NCI-H2029 treated with DMSO at 0.1 percent for 48 hours (cell line): ENCODE measurements at regions not wholly inside any gene's neighbourhood (a gene's known extent, or its start where the extent isn't known, plus 50 kb on each side); places are given as distances from the start of the nearest gene placed in this dataset.
"Not testable (repeated sequence)": the region's sequence is repeated elsewhere in the genome, so short reads cannot be mapped to it uniquely, and the experiment has no call there.

Experiments
- DNase-seq: peaks from one replicate; lab custom pipeline; 2025; lab: John Stamatoyannopoulos, UW

DNA sequence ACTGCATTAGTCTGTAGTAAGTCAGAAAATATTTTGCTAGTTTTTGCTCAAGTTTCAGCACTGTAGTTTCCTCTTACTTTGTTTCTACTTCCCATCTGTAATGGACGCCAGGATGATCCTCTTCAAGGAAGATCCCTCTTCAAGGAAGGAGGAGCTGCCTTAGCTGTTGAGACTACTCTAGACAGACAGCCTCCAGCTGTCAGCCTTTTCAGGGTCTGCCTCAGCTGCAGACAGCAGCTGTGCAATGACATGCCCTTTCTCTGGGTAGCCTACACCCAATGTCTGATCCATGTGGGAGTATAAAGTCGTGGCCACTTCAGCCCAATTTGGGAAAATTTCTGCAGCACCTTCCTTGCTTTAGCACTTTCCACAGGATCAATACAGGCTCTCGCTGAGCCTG is 281.0 kb upstream of the MAOA start:
- no peak for DNase-seq

DNA sequence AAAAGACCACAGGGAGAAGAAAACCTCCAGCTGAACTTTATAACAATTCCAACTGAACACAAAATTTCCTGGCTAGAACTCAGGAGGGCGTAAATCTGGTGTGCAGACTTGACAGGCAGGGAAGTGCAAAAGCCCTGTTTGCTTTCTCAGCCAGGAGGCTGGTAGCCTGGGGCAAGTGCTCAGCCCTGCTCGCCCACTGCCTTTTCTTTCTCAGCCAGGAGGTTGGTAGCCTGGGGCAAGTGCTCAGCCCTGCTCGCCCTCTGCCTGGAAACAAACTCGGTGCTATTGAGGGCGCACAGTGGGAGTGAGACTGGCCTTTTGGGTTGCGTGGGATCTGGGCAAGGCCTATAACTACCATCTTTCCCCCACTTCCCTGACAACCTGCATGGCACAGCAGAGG is 275.4 kb upstream of the MAOA start:
- no peak for DNase-seq

DNA sequence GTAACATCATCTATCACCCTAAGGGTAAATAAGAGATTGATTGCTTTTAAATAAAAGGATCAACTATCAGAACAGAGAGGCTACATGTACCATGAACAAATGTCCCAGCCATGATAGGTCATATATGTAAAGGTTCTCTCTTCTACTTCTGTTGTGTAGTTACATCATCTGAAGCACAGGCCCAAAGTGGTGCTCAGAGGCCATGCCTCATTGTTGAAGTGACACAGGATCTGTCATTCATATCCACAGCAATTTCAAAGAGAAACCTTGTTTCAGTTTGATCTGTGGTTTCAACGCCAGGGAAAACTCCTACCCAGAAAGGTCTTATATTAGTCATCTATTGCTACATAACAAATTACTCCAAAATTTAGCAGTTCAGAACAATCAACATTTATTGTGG is 269.2 kb upstream of the MAOA start:
- DNase-seq: no peak

DNA sequence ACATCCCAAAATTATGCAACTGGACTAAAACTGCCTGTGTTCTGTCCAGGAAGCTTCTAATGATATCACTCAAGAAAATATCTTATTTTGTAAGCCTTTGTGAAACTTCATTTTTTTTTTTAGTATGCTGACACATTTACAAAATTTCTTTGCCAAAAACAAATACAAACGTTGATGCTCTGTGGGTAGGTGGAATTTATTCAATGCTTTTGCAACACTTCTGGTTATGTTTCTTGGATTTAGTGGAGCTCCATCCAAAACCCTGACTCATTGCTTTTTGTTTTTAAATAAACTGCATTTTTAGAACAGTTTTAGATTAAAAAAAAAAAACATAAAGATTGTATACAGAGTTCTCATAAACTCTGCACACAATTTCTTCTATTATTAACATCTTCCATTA is 250.9 kb upstream of the MAOA start:
- no peak for DNase-seq

DNA sequence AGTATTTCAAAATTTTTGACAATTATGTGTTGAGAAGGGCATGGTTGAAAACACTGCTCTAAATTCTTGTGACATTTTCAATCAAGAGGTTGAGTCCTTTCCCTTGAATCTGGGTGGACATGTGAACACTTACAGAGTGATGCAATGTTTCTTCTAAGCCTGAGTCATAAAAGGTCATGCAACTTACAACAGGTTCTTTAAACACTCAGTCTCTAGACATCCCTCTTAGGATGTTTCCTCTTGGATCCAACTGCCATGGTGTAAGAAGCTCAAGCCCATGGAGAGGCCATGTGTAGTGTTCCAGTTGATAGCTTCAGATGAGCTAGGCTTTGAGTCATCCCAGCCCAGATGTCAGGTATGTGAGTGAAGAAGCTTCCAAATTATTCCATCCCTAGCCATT is 232.2 kb upstream of the MAOA start:
- DNase-seq: no peak

DNA sequence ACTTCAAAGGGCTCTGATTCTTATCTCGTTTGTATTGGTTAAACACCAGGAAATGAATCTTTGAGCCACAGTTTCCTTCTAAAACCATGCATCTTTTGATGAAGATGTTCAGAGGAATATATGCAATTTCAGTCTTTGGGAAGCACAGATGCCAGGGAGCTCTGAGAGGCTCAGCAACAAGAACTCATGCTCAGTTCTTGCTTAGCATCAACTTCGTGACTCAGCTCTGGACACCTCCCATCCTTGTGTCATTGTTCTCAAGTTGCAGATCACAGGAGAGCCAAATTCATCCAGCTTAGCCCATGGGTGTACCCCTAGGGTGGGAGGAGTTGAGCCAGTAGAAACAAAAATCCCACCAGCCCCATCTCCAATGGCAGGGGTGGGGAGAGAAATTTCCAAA is 219.6 kb upstream of the MAOA start:
- DNase-seq: no peak

DNA sequence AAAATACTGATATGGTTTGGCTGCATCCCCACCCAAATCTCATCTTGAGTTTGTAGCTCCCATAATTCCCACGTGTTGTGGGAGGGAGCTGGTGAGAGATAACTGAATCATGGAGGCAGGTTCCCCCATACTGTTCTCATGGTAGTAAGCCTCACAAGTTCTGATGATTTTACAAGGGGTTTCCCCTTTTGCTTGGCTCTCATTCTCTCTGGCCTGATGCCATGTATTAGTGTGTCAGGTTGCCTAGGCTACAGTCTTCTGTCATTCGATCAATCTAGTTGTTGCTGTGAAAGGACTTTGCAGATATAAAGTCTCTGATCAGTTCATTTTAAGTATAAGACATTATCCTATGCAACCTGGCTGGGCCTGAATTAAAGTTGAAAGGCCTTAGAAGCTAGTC is 209.3 kb upstream of the MAOA start:
- DNase-seq: no peak

DNA sequence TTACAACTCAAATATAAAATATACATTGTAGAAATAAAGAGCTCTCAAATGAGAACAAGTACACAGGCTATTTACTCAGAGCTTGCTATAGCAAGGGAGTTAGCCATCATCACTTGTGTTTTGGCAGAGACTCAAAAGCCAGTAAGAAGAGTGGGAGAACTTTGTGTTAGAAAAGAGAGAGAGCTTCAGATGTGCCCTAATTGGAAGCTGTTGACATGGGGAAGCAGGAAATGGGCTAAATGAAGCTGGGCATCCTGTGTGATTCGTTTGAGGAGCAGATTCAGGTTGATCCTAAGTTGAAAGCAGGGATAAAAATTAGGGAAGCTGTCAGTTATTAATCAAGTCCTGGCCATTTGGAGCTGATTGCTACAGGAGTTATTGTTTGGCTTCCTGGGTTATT is 207.4 kb upstream of the MAOA start:
- DNase-seq: peak; percentile 3

DNA sequence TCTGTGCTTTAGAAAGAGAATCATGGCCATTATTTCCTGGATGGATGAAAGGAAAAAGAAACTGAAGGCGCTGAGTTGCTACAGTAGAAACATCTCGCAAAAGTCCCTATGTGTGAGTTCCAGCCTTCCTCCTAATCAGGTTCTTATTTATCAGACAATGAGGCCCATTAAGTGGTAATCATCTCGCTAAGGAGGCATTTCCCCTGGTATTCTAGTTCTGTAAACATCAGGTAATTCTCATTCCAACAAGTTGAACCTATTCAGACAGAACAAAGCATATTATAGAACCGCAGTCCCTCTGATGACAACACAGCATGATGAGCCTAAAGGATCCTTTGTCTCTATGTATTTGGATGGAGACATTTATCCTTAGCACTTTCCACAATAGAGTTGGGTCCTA is 205.7 kb upstream of the MAOA start:
- DNase-seq: no peak

DNA sequence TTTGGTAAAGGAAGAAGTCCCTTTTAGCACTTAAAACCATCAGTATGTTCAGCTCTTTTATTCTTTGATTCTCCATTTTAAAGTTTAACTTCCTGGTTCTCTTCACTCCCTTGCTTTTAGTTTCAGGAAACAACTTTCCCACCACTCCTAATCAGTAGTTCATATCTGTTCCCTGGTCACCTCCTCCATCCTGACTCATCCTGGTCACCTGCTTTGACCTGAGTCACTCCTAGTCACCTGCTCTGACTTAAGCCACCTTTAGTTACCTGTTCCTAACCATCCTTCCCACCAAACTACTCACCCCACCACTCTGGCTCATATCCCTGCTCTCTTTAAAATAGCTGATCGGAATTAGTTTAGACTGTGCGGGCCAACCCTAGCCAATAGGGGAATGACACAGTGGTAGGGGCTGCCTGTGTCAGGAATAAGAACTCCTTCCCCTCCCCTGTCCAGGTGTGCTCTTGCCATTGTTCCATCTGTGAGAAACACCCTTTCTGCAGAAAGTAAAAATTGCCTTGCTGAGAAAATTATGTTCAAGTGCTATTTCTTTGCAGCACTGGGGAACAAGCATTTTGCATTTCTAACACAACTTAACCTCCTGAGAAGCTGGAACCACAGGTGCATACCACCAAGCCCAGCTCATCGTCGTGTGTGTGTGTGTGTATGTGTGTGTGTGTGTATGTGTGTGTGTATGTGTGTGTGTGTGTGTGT is 204.0 kb upstream of the MAOA start:
- DNase-seq: not testable (repeated sequence)

DNA sequence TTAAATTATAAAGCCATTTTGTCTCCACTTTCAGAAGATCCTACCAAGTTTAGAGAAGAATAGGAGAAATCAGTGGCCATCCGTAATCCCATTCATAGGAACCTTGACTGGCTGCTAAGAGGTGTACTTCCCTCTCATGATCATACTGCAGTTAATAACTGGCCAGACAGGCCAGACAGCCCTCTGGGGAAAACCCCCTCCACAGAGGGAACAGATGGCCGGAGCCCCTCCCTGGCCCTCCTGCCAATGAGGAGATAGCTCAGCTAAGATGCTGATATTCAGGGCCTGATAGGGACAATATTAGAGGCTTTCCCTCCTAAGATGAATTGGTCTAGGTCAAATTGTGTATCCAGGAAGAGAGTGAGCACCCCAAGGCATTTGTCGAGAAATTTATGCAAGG is 200.0 kb upstream of the MAOA start:
- no peak for DNase-seq

DNA sequence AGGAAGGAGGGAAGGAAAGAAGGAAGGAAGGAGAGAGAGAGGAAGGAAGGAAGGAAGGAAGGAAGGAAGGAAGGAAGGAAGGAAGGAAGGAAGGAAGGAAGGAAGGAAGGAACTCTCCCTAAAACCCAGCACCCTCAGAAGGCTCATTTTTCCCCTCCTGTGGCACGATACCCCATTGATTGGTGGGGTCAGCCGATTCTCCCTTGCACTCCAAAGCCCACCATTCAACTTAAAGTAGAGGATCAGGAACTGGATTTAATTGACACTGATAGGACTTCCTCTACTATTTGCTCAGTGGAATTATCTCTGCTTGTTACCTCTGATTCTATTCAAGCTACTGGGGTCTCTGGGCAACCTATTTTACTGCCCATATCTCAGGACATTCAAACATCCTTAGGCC is 199.2 kb upstream of the MAOA start:
- DNase-seq: no peak

DNA sequence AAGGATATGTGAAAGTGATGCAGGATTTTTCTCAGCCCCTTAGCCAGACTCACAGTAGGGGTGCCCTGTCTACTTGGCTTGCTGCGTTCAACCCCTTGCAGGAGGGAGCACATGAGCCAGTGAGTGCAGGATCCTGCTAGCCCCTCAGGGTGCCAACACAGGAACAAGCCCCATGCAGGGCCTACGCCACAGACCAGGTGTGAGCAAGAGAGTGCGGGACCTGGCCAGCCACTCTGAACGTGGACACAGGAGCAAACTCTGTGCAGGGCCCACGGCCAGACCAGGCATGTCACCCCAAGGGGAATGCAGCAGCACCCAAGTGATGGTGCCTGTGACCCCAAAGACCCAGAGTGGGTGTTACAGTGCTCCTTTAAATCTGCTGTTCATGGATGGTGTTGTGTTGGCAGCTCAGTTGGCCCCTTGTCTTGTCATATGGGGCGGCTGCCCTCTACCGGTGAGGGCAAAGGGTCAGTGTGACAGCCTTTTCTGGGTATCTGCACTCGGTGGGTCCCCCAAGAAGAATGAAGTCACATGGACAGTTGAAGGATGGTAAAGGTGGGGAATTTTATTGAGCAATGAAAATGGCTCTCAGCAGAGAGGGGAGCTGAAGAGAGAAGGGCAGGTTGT is 188.4 kb upstream of the MAOA start:
- DNase-seq: no peak

DNA sequence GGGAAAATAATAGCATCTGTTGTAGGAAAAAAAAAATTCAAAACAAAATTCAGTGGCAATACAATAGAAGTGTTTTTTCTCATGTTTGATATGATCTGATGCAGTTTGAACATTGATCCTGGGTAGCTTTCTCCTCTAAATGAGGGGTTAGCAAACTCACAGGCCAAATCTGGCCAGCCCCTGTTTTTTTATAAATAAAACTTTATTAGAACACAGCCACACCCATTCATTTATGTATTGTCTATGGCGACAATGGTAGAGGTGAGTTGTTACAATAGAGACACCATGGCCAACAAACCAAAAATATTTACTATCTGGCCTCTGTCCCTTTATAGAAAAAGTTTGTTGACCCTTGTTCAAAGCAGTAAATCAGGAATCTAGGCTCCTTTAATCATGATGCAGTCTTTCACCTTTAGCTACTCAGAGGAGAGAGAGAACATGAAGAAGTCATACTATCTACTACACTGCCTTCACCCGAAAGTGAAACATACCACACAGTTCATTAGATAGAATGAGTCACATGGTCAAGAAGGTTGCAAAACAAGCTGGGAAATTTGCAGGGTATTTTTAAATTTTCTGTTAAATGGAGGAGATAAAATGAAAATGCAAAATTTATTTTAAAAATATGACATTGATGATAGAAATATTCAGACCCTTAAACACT is 186.6 kb upstream of the MAOA start:
- no peak for DNase-seq

DNA sequence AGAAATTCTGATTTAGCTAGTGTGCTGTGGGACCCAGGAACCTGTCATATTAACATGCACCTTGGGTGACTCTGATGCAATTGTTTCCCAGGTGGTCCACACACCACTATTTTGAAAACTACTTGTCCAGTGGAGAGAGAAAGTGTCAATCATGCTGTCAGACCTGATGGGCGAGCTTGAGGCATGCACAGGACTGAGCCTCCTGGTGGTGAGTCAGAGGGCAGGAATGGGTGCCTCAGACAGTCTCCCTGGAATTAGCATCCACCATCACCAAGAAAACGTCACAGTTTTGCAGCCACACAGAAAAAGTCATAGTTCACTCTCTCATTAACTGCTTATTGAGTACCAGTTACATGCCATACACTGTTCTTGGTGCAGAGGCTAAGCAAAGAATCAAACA is 181.8 kb upstream of the MAOA start:
- no peak for DNase-seq

DNA sequence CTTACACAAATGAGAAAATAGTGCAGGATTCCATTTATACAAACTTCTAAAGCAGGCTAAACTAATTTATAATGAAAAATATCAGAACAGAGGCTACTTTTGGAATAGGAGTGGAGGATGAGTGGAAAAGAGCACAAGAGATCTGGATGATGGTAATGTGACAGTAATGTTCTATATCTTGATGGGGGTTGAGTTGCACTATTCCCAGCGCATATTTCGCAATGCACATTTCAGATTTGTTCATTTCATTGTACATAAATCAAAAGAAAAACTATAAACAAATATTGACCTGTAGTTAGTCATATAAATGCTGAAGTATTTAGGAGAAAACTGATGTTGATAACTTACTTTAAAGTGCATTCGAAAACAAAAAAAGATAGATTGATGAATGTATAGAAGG is 177.0 kb upstream of the MAOA start:
- DNase-seq: no peak

DNA sequence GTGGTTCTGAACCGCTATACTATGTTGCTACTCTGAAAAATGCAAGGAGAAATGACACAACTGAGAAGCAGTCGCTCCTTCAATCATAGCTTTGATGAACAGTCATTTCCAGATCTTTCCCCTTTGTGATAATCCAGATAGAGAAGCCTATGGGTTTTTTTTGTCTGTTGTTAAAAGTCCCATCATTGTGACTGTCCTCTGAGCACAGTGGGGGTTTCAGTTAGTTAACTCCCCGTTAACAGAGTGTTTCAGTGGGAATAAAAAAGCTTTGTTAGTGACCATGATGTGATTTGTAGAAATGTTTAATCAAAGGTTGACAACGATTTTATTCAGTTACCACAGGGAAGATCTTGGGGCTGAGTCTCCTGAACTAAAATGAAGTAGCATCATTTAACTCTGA is 176.2 kb upstream of the MAOA start:
- no peak for DNase-seq

DNA sequence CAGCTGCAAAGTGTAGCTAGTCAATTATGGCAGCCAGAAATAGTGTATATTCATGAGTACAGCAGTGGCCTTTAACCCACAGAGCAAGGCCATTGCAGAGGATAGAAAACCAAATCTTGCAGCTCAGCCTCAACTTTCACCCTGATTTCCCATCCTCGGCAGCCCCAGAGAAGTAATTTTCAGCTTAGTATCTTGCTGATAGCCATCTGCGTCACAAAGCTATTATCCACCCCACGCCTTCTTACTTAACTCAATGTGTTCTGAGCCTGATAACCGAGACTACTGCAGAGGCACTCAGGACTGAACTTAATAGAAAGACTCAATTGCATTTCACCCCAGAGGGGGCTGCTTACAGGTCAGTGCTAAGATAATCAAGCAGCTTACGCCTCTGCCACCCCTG is 174.5 kb upstream of the MAOA start:
- no peak for DNase-seq

DNA sequence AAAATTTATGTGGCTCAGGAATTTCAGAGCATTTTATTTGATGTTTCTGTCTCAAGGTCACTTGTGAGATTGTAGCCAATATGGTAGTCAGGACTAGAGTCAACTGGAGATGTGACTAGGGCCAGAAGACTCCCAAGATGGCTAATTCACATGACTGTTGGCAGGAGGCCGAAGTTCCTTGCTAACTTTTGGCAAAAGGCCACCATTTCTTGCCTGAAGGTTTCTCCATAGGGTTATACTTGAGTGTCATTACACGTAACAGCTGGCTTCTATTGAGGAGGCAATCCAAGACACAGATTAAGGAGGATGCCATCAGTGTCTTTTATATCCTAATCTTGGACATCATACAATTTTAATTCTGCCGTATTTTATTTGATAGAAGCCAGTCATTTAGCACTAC is 162.3 kb upstream of the MAOA start:
- no peak for DNase-seq

DNA sequence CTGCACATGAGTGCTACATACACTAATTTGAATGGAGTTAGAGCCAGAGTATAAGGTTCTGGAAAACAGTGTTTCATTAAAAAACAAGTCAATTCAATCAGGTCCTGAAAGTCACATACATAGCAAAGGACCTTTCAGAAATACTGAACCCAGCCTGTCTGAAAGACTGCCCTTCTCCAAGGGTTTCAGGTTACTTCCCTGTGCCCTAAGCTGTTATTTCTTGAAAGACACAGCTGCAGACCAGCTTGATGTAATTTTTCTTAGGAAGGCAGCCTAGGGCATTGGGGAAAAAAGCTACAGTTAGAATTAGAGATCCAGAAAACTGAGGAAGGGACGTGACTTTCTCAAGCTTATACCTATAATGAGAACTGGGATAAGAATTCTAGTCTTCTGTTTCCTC is 155.9 kb upstream of the MAOA start:
- no peak for DNase-seq

DNA sequence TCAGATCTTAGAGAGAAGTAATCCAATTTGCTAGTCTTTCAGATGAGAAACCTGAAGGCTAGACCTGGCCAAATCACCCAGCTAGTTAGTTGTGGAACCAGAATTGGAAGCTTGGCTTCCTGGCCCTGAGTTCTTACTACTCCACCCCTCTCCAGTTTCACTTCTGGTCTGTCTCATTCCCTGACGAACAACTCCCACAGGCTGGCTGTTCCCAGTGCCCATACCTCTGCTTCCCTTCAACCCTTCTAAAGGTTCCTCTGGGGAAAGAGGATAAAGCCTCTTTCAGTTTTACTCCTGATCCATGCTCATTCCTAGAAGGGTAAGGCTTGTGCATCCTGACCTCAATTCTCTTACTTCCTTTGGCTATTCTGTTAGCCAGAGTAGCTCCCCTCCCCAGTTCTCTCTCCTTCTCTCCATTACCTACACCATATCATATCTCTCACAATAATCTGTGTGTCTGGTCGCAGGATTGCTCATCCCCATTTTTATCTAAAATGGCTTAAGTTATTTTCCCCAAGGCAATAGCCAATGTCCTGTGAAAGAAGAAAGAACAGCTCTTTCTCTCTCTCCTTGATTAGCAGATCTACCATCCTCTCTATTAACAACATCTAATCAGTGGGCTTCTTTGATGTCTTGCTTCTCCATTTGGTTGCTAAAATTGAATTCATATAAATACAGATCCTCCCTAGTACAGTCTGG is 155.0 kb upstream of the MAOA start:
- no peak for DNase-seq

DNA sequence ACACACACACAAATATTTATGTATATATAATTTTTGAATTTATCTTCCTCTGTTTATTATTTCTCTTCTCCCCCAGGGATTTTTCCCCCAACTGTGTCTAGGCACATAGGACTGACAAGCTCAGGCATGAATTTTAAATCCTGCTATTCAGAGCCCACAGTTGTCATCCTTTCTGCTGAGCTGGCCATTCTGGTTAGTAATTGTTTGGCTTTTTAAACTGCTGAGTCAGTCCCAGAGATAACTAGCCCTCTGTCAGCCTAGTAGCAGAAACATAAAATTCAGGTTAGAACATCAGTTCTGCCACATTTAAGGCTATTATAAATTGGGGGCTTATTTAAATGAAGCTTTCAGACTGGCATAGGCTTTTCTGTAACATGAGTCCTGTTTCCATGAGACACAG is 151.7 kb upstream of the MAOA start:
- no peak for DNase-seq

DNA sequence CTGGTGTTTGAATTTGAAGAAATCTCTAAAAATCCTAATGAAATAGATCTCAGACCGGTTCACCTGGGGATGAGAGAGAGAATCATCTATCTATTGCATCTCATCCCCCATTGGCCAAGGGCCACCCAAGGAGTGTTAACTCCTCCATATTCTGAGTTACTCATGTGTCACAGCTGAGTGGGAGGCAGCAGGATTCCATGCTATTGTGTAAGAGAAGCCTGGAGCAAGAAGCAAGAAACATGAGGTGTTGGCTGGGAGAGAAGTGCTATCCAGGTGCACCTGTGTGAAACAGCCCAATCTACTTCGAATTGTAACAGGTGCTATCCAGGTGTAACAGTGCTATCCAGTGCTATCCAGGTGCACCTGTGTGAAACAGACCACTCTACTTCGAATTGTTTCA is 150.3 kb upstream of the MAOA start:
- no peak for DNase-seq
